ENCODE measurements at regions not wholly inside any gene's neighbourhood (a gene's known extent, or its start where the extent isn't known, plus 50 kb on each side); places are given as distances from the start of the nearest gene placed in this dataset.
"Not testable (repeated sequence)": the region's sequence is repeated elsewhere in the genome, so short reads cannot be mapped to it uniquely, and the experiment has no call there.

GRCh38 chr6:169086020-169086419, 167.6 kb downstream of the THBS2 start:
- intact Hi-C loops (cut with DNase I, micrococcal nuclease): no loop called here
- peaks cover 13% of the 10 kb centered on the region for H3K9me3 Mint-ChIP-seq (ENCODE audit: low read depth)
- H3K4me3 Mint-ChIP-seq: no peak overlapping the region
- H3K27me3 Mint-ChIP-seq: peaks cover 4% of the 10 kb centered on the region
- POLR2A ChIA-PET: no interaction called here
- H3K36me3 Mint-ChIP-seq (ENCODE audit: low read depth): no peaks in the 10 kb centered on the region
- DNase-seq (no peak), ATAC-seq (no peak)
- H3K4me1 Mint-ChIP-seq: no peaks in the 10 kb centered on the region
- CTCF ChIA-PET: no interaction called here
- no peak overlapping the region for H3K27ac Mint-ChIP-seq

- Mint-ChIP-seq H3K4me1 (no peaks in the 10 kb centered on the region), H3K9me3 (ENCODE audit: low read depth) (peaks cover 10% of the 10 kb centered on the region), H3K27ac (no peak overlapping the region), H3K27me3 (peaks cover 4% of the 10 kb centered on the region), H3K4me3 (no peak overlapping the region), H3K36me3 (ENCODE audit: low read depth) (no peaks in the 10 kb centered on the region)
- CTCF ChIA-PET: no interaction called here
- no peak for DNase-seq
- no peak for ATAC-seq
- intact Hi-C loops (cut with DNase I, micrococcal nuclease): no loop called here
- POLR2A ChIA-PET: no interaction called here
Measured at GRCh38 chr6:169085466-169085865, 168.2 kb downstream of the THBS2 start.

- DNase-seq; POLR2A ChIA-PET; CTCF ChIA-PET; H3K4me3 Mint-ChIP-seq; H3K4me1 Mint-ChIP-seq; H3K27ac Mint-ChIP-seq; H3K9me3 Mint-ChIP-seq (ENCODE audit: low read depth); H3K36me3 Mint-ChIP-seq (ENCODE audit: low read depth); H3K27me3 Mint-ChIP-seq; intact Hi-C loops (cut with DNase I, micrococcal nuclease); ATAC-seq: not testable (repeated sequence)
Measured at GRCh38 chr6:169084557-169084956, 169.1 kb downstream of the THBS2 start.

- intact Hi-C loops (cut with DNase I, micrococcal nuclease): no loop called here
- CTCF ChIA-PET: no interaction called here
- POLR2A ChIA-PET: no interaction called here
Measured at GRCh38 chr6:169084067-169084466, 169.6 kb downstream of the THBS2 start.

GRCh38 chr6:169083508-169083874, 170.2 kb downstream of the THBS2 start:
- ATAC-seq: no peak
- CTCF ChIA-PET: no interaction called here
- Mint-ChIP-seq H3K36me3 (ENCODE audit: low read depth) (no peaks in the 10 kb centered on the region), H3K4me3 (no peak overlapping the region), H3K4me1 (no peaks in the 10 kb centered on the region), H3K27me3 (peaks cover 3% of the 10 kb centered on the region), H3K27ac (no peak overlapping the region), H3K9me3 (ENCODE audit: low read depth) (no peaks in the 10 kb centered on the region)
- intact Hi-C loops (cut with DNase I, micrococcal nuclease): no loop called here
- no peak for DNase-seq
- POLR2A ChIA-PET: no interaction called here

More at GRCh38 chr6:169084067-169084466, 169.6 kb downstream of the THBS2 start:
- H3K4me3 Mint-ChIP-seq: no peak overlapping the region
- H3K27me3 Mint-ChIP-seq: peaks cover 4% of the 10 kb centered on the region
- no peaks in the 10 kb centered on the region for H3K36me3 Mint-ChIP-seq (ENCODE audit: low read depth)
- no peaks in the 10 kb centered on the region for H3K4me1 Mint-ChIP-seq
- no peak for DNase-seq
- ATAC-seq: no peak
- H3K27ac Mint-ChIP-seq: no peak overlapping the region
- H3K9me3 Mint-ChIP-seq (ENCODE audit: low read depth): peaks cover 1% of the 10 kb centered on the region

DNA sequence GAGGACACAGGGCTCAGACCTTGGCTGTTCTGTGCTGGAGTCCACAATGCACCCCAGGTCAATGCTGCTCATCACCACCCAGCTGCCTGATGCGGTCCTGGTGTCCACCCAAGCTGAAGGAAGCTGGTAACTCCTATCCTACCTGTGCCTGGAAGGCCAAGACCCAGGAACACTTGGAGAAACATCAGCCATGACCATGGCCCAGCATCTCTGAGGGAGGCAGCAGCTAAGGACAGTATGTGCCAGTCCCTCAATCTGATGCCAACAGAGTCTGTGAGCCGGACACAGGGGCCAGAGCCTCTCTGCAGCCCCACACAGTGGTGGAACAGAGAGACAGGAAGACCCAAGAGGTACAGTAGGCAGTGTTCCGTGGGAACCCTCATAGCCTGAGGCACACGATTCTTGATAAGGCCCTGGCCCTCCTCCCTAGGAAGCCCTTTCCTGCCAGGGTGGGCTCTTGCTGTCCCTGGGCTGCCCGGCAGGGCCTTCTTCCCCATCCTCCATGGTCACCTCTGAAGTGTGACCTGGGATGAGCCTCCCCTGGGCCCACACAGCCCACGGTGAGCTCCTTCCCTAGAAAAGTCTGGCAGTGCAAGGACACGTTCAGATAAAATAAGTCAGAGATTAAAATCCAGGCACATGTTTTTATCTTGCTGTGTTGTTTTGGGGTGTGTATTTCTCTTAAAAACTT, 170.7 kb downstream of the THBS2 start:
- H3K4me1 Mint-ChIP-seq: no peaks in the 10 kb centered on the region
- ATAC-seq (no peak), DNase-seq (no peak)
- no peak overlapping the region for H3K4me3 Mint-ChIP-seq
- H3K27ac Mint-ChIP-seq: no peak overlapping the region
- POLR2A ChIA-PET: no interaction called here
- H3K36me3 Mint-ChIP-seq (ENCODE audit: low read depth): no peaks in the 10 kb centered on the region
- peaks cover 3% of the 10 kb centered on the region for H3K27me3 Mint-ChIP-seq
- CTCF ChIA-PET: no interaction called here
- H3K9me3 Mint-ChIP-seq (ENCODE audit: low read depth): no peaks in the 10 kb centered on the region
- intact Hi-C loops (cut with DNase I, micrococcal nuclease): no loop called here

DNA sequence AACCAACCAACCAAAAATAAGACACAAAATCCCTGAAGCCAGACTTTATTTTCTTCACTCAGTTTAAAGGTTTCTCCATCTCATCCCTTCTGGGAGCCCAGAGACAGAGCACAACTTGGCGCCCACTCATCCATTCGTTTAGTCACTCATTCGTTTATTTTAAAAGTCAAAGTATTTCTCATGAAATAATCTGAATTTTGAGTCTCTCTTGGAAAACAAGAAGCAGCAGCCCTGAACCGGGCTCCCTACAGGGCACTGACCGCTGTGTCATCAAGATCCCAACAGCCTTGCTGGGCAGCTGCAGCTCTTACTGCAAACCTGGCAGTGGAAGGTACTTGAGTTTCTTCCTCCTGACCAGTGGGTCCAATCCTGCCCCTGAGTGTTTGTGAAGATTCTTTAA, 171.6 kb downstream of the THBS2 start:
- H3K9me3 Mint-ChIP-seq (ENCODE audit: low read depth): no peaks in the 10 kb centered on the region
- no peak overlapping the region for H3K27ac Mint-ChIP-seq
- ATAC-seq (no peak), DNase-seq (no peak)
- ChIA-PET POLR2A (no interaction called here), CTCF (no interaction called here)
- H3K4me1 Mint-ChIP-seq: no peaks in the 10 kb centered on the region
- peaks cover 3% of the 10 kb centered on the region for H3K27me3 Mint-ChIP-seq
- no peak overlapping the region for H3K4me3 Mint-ChIP-seq
- H3K36me3 Mint-ChIP-seq (ENCODE audit: low read depth): no peaks in the 10 kb centered on the region
- intact Hi-C loops (cut with DNase I, micrococcal nuclease): no loop called here

GRCh38 chr6:169081248-169081647, 172.4 kb downstream of the THBS2 start:
- no peaks in the 10 kb centered on the region for H3K36me3 Mint-ChIP-seq (ENCODE audit: low read depth)
- peaks cover 3% of the 10 kb centered on the region for H3K27me3 Mint-ChIP-seq
- POLR2A ChIA-PET: no interaction called here
- CTCF ChIA-PET: no interaction called here
- no peak overlapping the region for H3K27ac Mint-ChIP-seq
- DNase-seq (no peak), ATAC-seq (no peak)
- H3K4me3 Mint-ChIP-seq: no peak overlapping the region
- H3K9me3 Mint-ChIP-seq (ENCODE audit: low read depth): no peaks in the 10 kb centered on the region
- intact Hi-C loops (cut with DNase I, micrococcal nuclease): no loop called here
- H3K4me1 Mint-ChIP-seq: no peaks in the 10 kb centered on the region

DNA sequence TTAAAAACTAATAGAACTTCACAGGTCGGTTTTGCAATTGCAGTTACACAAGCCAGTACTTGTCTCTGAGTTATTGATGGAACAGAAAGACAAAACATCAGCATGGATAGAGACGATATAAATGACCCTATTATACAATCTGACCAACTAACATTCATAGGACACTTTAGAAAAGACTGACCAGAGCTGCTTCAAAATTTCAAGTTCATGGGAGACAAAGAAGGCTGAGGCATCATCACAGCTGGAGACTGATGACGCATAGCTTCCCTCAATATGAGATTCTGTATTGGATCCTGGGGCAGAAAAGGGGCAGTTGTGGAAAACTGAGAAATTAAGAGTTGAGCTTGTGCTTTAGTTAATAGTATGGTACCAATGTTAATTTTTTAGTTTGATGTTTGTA, 174.0 kb downstream of the THBS2 start:
- H3K9me3 Mint-ChIP-seq (ENCODE audit: low read depth): no peaks in the 10 kb centered on the region
- POLR2A ChIA-PET: no interaction called here
- no peak for ATAC-seq
- peaks cover 5% of the 10 kb centered on the region for H3K27me3 Mint-ChIP-seq
- intact Hi-C loops (cut with DNase I, micrococcal nuclease): no loop called here
- CTCF ChIA-PET: no interaction called here
- no peak overlapping the region for H3K4me3 Mint-ChIP-seq
- no peak overlapping the region for H3K27ac Mint-ChIP-seq
- DNase-seq: no peak
- no peaks in the 10 kb centered on the region for H3K36me3 Mint-ChIP-seq (ENCODE audit: low read depth)
- no peaks in the 10 kb centered on the region for H3K4me1 Mint-ChIP-seq

- ATAC-seq (no peak), DNase-seq (no peak)
- intact Hi-C loops (cut with DNase I, micrococcal nuclease): no loop called here
- POLR2A ChIA-PET: no interaction called here
- Mint-ChIP-seq H3K27me3 (peaks cover 5% of the 10 kb centered on the region), H3K36me3 (ENCODE audit: low read depth) (no peaks in the 10 kb centered on the region), H3K4me3 (no peak overlapping the region), H3K9me3 (ENCODE audit: low read depth) (no peaks in the 10 kb centered on the region), H3K27ac (no peak overlapping the region), H3K4me1 (no peaks in the 10 kb centered on the region)
- CTCF ChIA-PET: no interaction called here
Measured at GRCh38 chr6:169078399-169079145, 175.1 kb downstream of the THBS2 start.

DNA sequence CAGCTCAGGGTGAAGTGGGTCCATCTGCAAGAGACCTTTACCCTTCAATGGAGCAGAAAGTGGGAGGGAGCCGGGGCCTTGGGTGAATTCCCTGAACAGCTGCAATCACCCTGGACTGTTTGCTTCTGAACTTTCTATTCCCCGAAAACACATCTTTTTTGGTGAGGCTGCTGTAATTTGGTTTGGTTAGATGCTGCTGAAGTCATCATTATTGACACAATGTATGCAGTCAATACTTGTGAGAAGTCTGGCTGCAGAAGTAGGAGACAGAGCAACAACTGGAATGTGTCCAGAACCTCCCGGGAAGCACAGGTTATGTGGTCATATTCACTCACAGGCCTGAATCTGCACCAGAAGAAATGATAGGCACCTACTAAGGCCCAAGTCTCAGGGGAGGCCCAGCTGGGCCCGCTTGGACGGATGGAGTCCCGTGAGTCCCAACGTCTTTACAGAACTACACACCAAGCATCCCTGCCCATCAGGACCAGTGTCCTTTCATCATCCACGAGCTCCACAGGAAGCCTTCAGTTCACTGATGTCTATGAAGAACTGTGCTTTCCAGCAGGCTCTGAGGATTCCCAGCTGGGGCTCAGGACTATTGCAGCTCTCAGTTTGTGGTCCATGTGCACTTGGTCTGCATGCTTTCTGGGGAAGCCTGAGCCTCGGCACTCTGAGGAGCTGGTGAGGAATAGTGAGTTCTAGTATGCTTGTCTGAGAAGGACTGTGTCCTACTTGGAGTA, 177.6 kb downstream of the THBS2 start:
- ChIA-PET POLR2A (no interaction called here), CTCF (no interaction called here)
- Mint-ChIP-seq H3K27ac (no peak overlapping the region), H3K4me1 (no peaks in the 10 kb centered on the region), H3K4me3 (no peak overlapping the region), H3K9me3 (ENCODE audit: low read depth) (no peaks in the 10 kb centered on the region), H3K36me3 (ENCODE audit: low read depth) (no peaks in the 10 kb centered on the region), H3K27me3 (peaks cover 2% of the 10 kb centered on the region)
- no peak for DNase-seq
- no peak for ATAC-seq
- intact Hi-C loops (cut with DNase I, micrococcal nuclease): no loop called here

DNA sequence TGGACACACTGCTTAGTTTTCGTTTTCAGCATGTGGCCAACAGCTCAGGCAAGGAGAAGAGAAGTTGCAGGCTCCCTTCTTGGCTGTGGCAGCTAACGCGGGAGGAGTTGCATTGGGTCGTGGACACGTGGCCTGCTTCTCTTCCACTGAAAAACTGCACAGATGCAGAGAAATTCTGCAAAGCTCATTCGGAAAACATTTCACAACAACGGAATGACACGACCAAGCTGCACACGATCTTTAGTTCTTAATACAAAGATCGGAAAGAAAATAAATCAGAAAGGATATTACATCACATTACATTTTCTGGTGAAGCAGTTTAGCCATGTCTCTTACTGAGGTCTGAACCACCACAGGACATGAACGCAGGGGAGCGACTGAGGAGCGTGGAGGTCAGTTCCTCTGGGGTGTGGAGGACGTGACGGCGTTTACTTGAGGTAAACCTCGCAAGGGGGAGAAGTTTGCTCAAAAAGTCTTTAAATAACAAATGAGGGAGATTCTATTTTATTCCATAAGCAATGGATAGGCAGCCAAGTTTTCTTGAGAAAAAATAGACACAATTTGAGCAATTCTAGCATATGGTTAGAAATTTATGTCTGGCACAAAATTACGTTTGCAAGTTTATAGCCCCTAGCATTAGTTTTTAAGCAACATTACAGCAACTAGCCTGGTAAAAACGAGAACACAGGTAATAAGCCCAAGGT, 178.3 kb downstream of the THBS2 start:
- intact Hi-C loops (cut with DNase I, micrococcal nuclease): no loop called here
- Mint-ChIP-seq H3K27ac (no peak overlapping the region), H3K4me3 (no peak overlapping the region)

More for the DNA sequence above, 178.3 kb downstream of the THBS2 start:
- Mint-ChIP-seq H3K27me3 (peaks cover 2% of the 10 kb centered on the region), H3K9me3 (ENCODE audit: low read depth) (no peaks in the 10 kb centered on the region), H3K4me1 (no peaks in the 10 kb centered on the region), H3K36me3 (ENCODE audit: low read depth) (no peaks in the 10 kb centered on the region)
- ATAC-seq (no peak), DNase-seq (no peak)
- ChIA-PET POLR2A (no interaction called here), CTCF (no interaction called here)

Measured in activated CD4-positive, alpha-beta T cell treated with anti-CD3 and anti-CD28 coated beads for 36 hours (primary cell).